SK-N-SH (cell line): ENCODE measurements at regions not wholly inside any gene's neighbourhood (a gene's known extent, or its start where the extent isn't known, plus 50 kb on each side); places are given as distances from the start of the nearest gene placed in this dataset.

ENCODE experiments used
- CTCF ChIA-PET: fragments of 300-600, 350-600 bp; formaldehyde crosslinking; extraction: SDS; loops from one replicate; lab custom pipeline; 2021; lab: Yijun Ruan, JAX
- POLR2A ChIA-PET: fragments of 350-600 bp; sonication (Branson Sonifier 250); formaldehyde crosslinking; extraction: SDS; loops from one replicate; lab custom pipeline; 2020; ENCODE audit warnings: antibody characterized with exemption, inconsistent platforms; lab: Yijun Ruan, JAX
- DNase-seq: peaks from one replicate; pipeline ENCODE4 v3.0.0; 2012
- H2AFZ ChIP-seq: fragments of 200-600 bp; sonication (generic); 2 replicates; pipeline ENCODE4 v1.8.1; 2016; ENCODE audit warnings: antibody characterized with exemption, mild to moderate bottlenecking, low read depth
- H3F3A ChIP-seq: fragments of 200-600 bp; sonication (generic); replicated peaks from 2 replicates; pipeline ENCODE3; 2016; ENCODE audit warnings: antibody characterized with exemption, mild to moderate bottlenecking; ENCODE audit not compliant: insufficient read depth
- H3K27ac ChIP-seq, 2 experiments: fragments of 200-500 bp in 1 of 2; fragments of 200-600 bp in 1 of 2; sonication (Bioruptor generic) in 1 of 2; sonication (generic), shearing (Covaris generic) in 1 of 2; 2 replicates each; pipeline versions ENCODE4 v1.5.1 to v1.6.1; 2014 to 2016; ENCODE audit warnings: low read depth in 2 of 2, inconsistent platforms in 1 of 2, low read length in 1 of 2, mild to moderate bottlenecking in 1 of 2, mixed read lengths in 1 of 2
- H3K27me3 ChIP-seq: fragments of 200-600 bp; sonication (generic), shearing (Covaris generic); 2 replicates; pipeline ENCODE4 v1.6.1; 2016; ENCODE audit warnings: mixed run types; ENCODE audit not compliant: insufficient read depth
- H3K36me3 ChIP-seq, 2 experiments: fragments of 200-500 bp in 1 of 2; fragments of 200-600 bp in 1 of 2; sonication (Bioruptor generic) in 1 of 2; sonication (generic) in 1 of 2; replicated peaks in 1 of 2; 2 replicates each; pipeline versions ENCODE3 to v1.5.1; 2014 to 2016; ENCODE audit warnings: low read length in 1 of 2, mild to moderate bottlenecking in 1 of 2; ENCODE audit not compliant: insufficient read depth in 2 of 2, control insufficient read depth in 1 of 2
- H3K4me1 ChIP-seq, 2 experiments: fragments of 200-500 bp in 1 of 2; fragments of 200-600 bp in 1 of 2; sonication (Bioruptor generic) in 1 of 2; sonication (generic), shearing (Covaris generic) in 1 of 2; 2 replicates each; pipeline versions ENCODE4 v1.5.1 to v1.6.1; 2014 to 2016; ENCODE audit warnings: low read depth in 1 of 2, low read length in 1 of 2, mixed run types in 1 of 2; ENCODE audit not compliant: insufficient read depth in 2 of 2, control insufficient read depth in 1 of 2
- H3K4me2 ChIP-seq: fragments of 200-600 bp; sonication (generic), shearing (Covaris generic); 2 replicates; pipeline ENCODE4 v1.6.1; 2017; ENCODE audit warnings: mixed run types
- H3K4me3 ChIP-seq, 2 experiments: fragments of 200-500 bp in 1 of 2; fragments of 200-600 bp in 1 of 2; sonication (Bioruptor generic) in 1 of 2; sonication (generic), shearing (Covaris generic) in 1 of 2; 2 replicates each; pipeline versions ENCODE4 v1.5.1 to v1.8.1; 2014 to 2016; ENCODE audit warnings: low read depth in 2 of 2, inconsistent platforms in 1 of 2, low read length in 1 of 2, mild to moderate bottlenecking in 1 of 2, mixed read lengths in 1 of 2, moderate library complexity in 1 of 2
- H3K79me2 ChIP-seq: fragments of 200-600 bp; sonication (generic); 2 replicates; pipeline ENCODE4 v1.8.1; 2017; ENCODE audit warnings: mild to moderate bottlenecking; ENCODE audit not compliant: insufficient read depth
- H3K9ac ChIP-seq: fragments of 200-600 bp; sonication (generic); 2 replicates; pipeline ENCODE4 v1.6.1; 2017; ENCODE audit warnings: mixed run types
- H3K9me2 ChIP-seq: fragments of 200-600 bp; sonication (generic); 2 replicates; pipeline ENCODE4 v1.6.1; 2017; ENCODE audit warnings: mixed run types
- H3K9me3 ChIP-seq: fragments of 200-600 bp; sonication (generic); 2 replicates; pipeline ENCODE4 v1.6.1; 2017; ENCODE audit warnings: mixed run types, mild to moderate bottlenecking, moderate library complexity
- H4K20me1 ChIP-seq: fragments of 200-600 bp; sonication (generic); 2 replicates; pipeline ENCODE4 v1.6.1; 2017; ENCODE audit warnings: mild to moderate bottlenecking, mixed run types; ENCODE audit not compliant: insufficient read depth
- CHD2 ChIP-seq: fragments of 150-350 bp; IDR thresholded peaks from 2 replicates; pipeline ENCODE4 v1.6.1; 2018; ENCODE audit warnings: low read length; ENCODE audit not compliant: partially characterized antibody
- EP300 ChIP-seq, 2 experiments: IDR thresholded peaks; 2 replicates each; pipeline versions ENCODE4 v1.4.0 to v1.6.1; 2012; ENCODE audit warnings: borderline replicate concordance in 1 of 2, low read depth in 1 of 2, low read length in 1 of 2
- FOXJ3 ChIP-seq: sonication (generic); formaldehyde crosslinking; IDR thresholded peaks from 2 replicates; pipeline ENCODE4 v1.5.1; 2020; ENCODE audit warnings: mild to moderate bottlenecking, missing genetic modification reagents
- MAX ChIP-seq: IDR thresholded peaks from 2 replicates; pipeline ENCODE4 v1.4.0; 2012; ENCODE audit warnings: low read depth
- MXI1 ChIP-seq: IDR thresholded peaks from 2 replicates; pipeline ENCODE4 v1.6.1; 2012; ENCODE audit warnings: mild to moderate bottlenecking, low read depth, low read length, improper control_type of control experiment
- REST ChIP-seq: IDR thresholded peaks from 2 replicates; pipeline ENCODE4 v1.6.1; 2012; ENCODE audit warnings: mild to moderate bottlenecking, low read depth, low read length, moderate library complexity
- SMC3 ChIP-seq: IDR thresholded peaks from 2 replicates; pipeline ENCODE4 v1.6.1; 2012; ENCODE audit warnings: low read depth, low read length, improper control_type of control experiment
- TAF1 ChIP-seq: IDR thresholded peaks from 2 replicates; pipeline ENCODE4 v1.6.1; 2012; ENCODE audit warnings: low read depth, mild to moderate bottlenecking, low read length, moderate library complexity, borderline replicate concordance
- USF2 ChIP-seq: fragments of 150-350 bp; IDR thresholded peaks from 2 replicates; pipeline ENCODE4 v1.6.1; 2017; ENCODE audit warnings: antibody characterized with exemption, low read length, low read depth, borderline replicate concordance
- YY1 ChIP-seq: IDR thresholded peaks from 2 replicates; pipeline ENCODE4 v1.4.0; 2012; ENCODE audit warnings: low read depth, mild to moderate bottlenecking
- WGBS: methylation state at CpG from one replicate; pipeline ENCODE4 v1.1.6; 2017; ENCODE audit warnings: low lambda C conversion rate; 5-methylcytosine and 5-hydroxymethylcytosine counted together

- Histone ChIP-seq H3K9ac (no peak overlapping the region), H3K9me2 (no peaks in the 10 kb centered on the region), H3K27me3 (no peaks in the 10 kb centered on the region), H3K4me1 (peaks cover 0 to 30% of the 10 kb centered on the region in 2 experiments; a peak in 3 of 4 replicates), H3K27ac (0 out of 4 replicates have a peak overlapping the region, but pooled peaks of 1 of the 2 experiments have one; percentile 66), H3K36me3 (peaks cover 30 to 45% of the 10 kb centered on the region in 2 experiments), H3K4me3 (no peak overlapping the region), H2AFZ (no peak overlapping the region), H4K20me1 (no peaks in the 10 kb centered on the region), H3K4me2 (no peak overlapping the region), H3K79me2 (peaks cover 3% of the 10 kb centered on the region; the same call in 1 of the 2 replicates), H3F3A (peaks cover 35% of the 10 kb centered on the region), H3K9me3 (no peaks in the 10 kb centered on the region)
- 85% methylated on average over 4 of the region's 5 CpGs for WGBS
- no peak for TF ChIP-seq FOXJ3 (CRISPR knock-in tag)
- ChIA-PET CTCF (interaction anchor here (1.3 kb wide), 1 partner anchor 205 kb away, joined by 3 read pairs; no protein-coding TSS in a partner anchor), POLR2A (no interaction called here)
- DNase-seq: no peak
These were observed 199.2 kb upstream of the TPM1 start for GRCh38 chr15:62843311-62843710.

GRCh38 chr15:62844564-62845240 lies 197.8 kb upstream of the TPM1 start:
- H3K9me3 ChIP-seq: no peaks in the 10 kb centered on the region
- peak overlapping the region in 1 of 2 experiments; percentile 66; a peak in 2 of 4 replicates for H3K27ac ChIP-seq
- 96% methylated on average over 5 of the region's 10 CpGs for WGBS
- DNase-seq: no peak
- H3K36me3 ChIP-seq: peaks cover 16 to 31% of the 10 kb centered on the region in 2 experiments
- H3K4me3 ChIP-seq: no peak overlapping the region
- no peaks in the 10 kb centered on the region for H4K20me1 ChIP-seq
- no peaks in the 10 kb centered on the region for H3K27me3 ChIP-seq
- TF ChIP-seq EP300 (IDR thresholded peaks at IDR 0.05; ENCODE audit: borderline replicate concordance in 1 of 2, low read depth in 1 of 2, low read length in 1 of 2) (no peak), REST (no peak), SMC3 (no peak), CHD2 (no peak), MAX (no peak), TAF1 (no peak), MXI1 (no peak), USF2 (no peak), YY1 (no peak)
- H2AFZ ChIP-seq: no peak overlapping the region
- H3K4me2 ChIP-seq: no peak overlapping the region
- ChIA-PET CTCF (interaction anchor here (0.6 to 1.0 kb wide), 2 partner anchors 16 to 250 kb away, joined by 3 to 5 read pairs; no protein-coding TSS in a partner anchor), POLR2A (no interaction called here)
- H3F3A ChIP-seq: peaks cover 38% of the 10 kb centered on the region
- H3K9me2 ChIP-seq: no peaks in the 10 kb centered on the region
- H3K79me2 ChIP-seq: peaks cover 3% of the 10 kb centered on the region; the same call in 1 of the 2 replicates
- 0 out of 2 replicates have a peak overlapping the region, but pooled peaks have one; percentile 27 for H3K9ac ChIP-seq
- peaks cover 3 to 34% of the 10 kb centered on the region in 2 experiments for H3K4me1 ChIP-seq
